Esophagus (tissue), 2 donors: ENCODE measurements at regions not wholly inside any gene's neighbourhood (a gene's known extent, or its start where the extent isn't known, plus 50 kb on each side); places are given as distances from the start of the nearest gene placed in this dataset.

Experiments
- H3K27ac ChIP-seq, 2 donors: one replicate each; pipeline ENCODE4 v1.5.1; 2013; ENCODE audit warnings: low read depth in 2 of 2, mild to moderate bottlenecking in 2 of 2, inconsistent platforms in 1 of 2, low read length in 1 of 2, moderate library complexity in 1 of 2
- H3K27me3 ChIP-seq, 2 donors: one replicate each; pipeline ENCODE4 v1.6.1; 2013; ENCODE audit warnings: low read length in 2 of 2, control low read depth in 1 of 2, mild to moderate bottlenecking in 1 of 2; ENCODE audit not compliant: insufficient read depth in 2 of 2, control insufficient read depth in 1 of 2
- H3K36me3 ChIP-seq, 2 donors: one replicate each; pipeline ENCODE4 v1.6.1; 2013; ENCODE audit warnings: low read length in 1 of 2; ENCODE audit not compliant: control insufficient read depth in 2 of 2, insufficient read depth in 2 of 2
- H3K4me1 ChIP-seq, 2 donors: one replicate each; pipeline ENCODE4 v1.6.1; 2013; ENCODE audit warnings: low read length in 1 of 2; ENCODE audit not compliant: control insufficient read depth in 2 of 2, insufficient read depth in 2 of 2
- H3K4me3 ChIP-seq, 2 donors: one replicate each; pipeline ENCODE4 v1.5.1; 2013; ENCODE audit warnings: low read length in 2 of 2, mild to moderate bottlenecking in 2 of 2, low read depth in 1 of 2, moderate library complexity in 1 of 2
- H3K9me3 ChIP-seq, 2 donors: one replicate each; pipeline ENCODE4 v1.6.1; 2013; ENCODE audit warnings: mild to moderate bottlenecking in 2 of 2, low read depth in 1 of 2, low read length in 1 of 2, moderate library complexity in 1 of 2; ENCODE audit not compliant: control insufficient read depth in 2 of 2, insufficient read depth in 1 of 2
- WGBS, 2 donors: extraction: QIAGEN DNeasy Blood & Tissue Kit; methylation state at CpG; one replicate each; pipeline ENCODE4 v1.1.7; 2013; 5-methylcytosine and 5-hydroxymethylcytosine counted together
- donor health status: healthy with polysubstance abuse.
- donor health status: Bipolar disorder and iron deficiency.

DNA sequence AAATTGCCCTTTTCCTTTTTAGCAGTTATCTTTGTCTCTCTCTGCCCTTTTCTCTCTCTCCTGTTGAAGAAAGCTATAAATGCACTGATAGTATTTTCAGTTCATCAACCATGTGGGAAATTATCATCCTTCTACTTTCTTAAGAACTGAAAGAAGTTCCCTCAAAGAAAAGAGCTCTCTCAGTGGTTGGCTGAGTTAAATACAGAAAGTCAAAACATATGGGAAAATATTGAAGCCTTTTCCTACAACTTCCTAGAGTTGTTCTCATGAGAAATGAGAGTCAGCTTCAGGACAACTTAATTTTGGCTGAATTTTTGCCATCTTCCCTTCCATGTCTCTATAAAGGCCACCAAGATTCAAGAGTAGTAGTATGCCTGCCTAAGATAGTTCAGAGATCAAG is 96.7 kb downstream of the NFKBIZ start:
- H3K9me3 ChIP-seq, result no peaks in the 10 kb centered on the region
- H3K4me3 ChIP-seq, result no peak overlapping the region
- no peak overlapping the region for H3K27ac ChIP-seq
- H3K27me3 ChIP-seq, result no peaks in the 10 kb centered on the region
- H3K4me1 ChIP-seq, result no peaks in the 10 kb centered on the region
- no peaks in the 10 kb centered on the region for H3K36me3 ChIP-seq

DNA sequence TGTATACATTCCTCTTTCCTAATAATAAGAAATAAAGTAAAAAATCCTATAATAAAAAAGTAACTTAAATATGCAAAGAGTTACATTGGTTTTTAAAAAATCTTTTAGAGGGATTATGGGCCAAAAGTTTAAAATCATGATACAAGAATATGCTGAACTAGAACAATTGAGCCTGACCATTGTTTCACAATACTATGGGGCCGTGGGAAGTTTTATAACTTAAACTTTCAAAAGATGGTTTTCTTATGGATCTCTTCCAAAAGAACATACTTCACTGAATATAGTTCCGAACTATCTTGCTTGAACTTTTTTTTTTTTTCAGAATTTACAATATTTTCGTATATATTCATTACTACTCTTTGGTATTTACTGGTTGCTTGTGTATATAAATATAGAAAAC is 97.6 kb downstream of the NFKBIZ start:
- Histone ChIP-seq H3K4me3 (no peak overlapping the region), H3K36me3 (no peaks in the 10 kb centered on the region), H3K4me1 (no peaks in the 10 kb centered on the region), H3K9me3 (no peaks in the 10 kb centered on the region), H3K27ac (no peak overlapping the region), H3K27me3 (no peaks in the 10 kb centered on the region)
- WGBS, 2 donors, result 55 to 82% methylated on average over 3 of the region's 3 CpGs

DNA sequence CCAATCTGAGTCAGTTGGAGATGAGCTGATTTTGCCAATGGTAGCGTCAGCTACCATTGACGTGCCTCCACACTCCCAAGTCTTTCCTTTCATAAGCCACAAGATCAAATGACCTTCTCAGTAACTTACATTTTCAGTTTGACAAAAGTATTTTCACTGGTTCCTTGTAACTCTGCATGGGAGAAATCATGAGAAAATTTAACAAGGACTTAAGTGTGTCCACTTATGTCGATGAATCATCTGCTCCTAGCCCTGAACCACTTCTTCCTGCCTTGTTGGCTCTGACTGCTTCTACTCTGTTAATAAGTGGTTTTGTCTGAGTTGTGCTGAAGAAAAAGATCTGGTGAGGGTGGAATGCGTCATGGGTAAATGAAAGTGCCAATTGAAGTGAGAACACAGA is 101.2 kb downstream of the NFKBIZ start:
- 78 to 83% methylated on average over 4 of the region's 4 CpGs for WGBS, 2 donors
- no peaks in the 10 kb centered on the region for H3K4me1 ChIP-seq
- H3K36me3 ChIP-seq, result no peaks in the 10 kb centered on the region
- no peak overlapping the region for H3K4me3 ChIP-seq
- no peaks in the 10 kb centered on the region for H3K9me3 ChIP-seq
- H3K27ac ChIP-seq, result peak overlapping the region; percentile 59 to 60
- H3K27me3 ChIP-seq, result no peaks in the 10 kb centered on the region

DNA sequence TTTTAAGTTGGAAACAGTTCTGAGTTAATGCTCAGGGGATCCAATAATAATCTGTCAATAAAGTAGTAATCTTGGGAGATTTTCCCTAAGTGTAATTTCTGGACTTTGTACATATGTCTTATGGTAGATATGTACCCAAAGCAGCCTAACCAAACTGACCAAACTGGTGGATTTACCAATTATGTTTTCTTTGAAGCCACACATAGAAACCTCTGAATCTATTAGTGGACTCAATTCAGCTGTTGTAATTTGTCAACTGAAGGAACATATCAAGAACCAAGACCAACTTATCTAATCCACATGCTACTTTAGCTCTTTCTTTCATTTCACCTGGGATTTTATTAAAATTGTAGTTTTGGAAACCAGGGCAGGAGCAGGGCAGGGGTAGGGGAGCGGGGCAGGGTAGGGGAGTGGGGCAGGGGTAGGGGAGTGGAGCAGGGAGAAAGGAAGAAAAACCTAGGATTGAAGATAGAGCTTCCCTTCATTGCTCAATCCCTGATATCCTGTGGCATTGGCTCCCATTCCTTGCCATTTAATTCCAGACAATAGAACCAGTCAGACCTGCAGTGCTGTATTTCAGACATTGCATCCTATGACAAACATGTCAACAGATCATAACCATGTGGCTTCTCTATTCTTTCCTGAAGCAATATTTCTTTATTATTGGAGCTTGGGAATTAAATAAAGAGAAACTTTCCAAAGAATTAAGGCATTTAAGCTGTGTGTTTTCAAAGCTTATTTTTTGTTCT is 101.8 kb downstream of the NFKBIZ start:
- Histone ChIP-seq H3K4me1 (no peaks in the 10 kb centered on the region), H3K27me3 (no peaks in the 10 kb centered on the region), H3K4me3 (no peak overlapping the region), H3K36me3 (no peaks in the 10 kb centered on the region), H3K9me3 (no peaks in the 10 kb centered on the region), H3K27ac (no peak overlapping the region)
- WGBS, 2 donors, result 82 to 93% methylated on average over 1 of the region's 1 CpG

DNA sequence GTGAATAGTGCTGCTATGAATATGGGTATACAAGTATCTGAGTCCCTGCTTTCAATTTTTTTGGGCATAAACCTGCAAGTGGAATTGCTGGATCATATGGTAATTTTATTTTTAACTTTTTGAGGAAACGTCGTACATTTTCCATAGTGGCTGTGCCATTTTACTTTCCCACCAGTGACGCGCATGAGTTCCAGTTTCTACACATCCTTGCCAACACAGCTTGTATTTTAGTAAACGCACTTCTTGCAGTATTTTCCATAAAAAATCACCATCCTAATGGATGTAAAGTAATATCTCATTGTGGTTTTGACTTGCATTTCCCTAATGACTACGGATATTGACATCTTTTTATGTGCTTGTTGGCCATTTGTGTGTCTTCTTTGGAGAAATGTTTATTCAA is 105.0 kb downstream of the NFKBIZ start:
- Histone ChIP-seq H3K4me1 (no peaks in the 10 kb centered on the region), H3K27ac (no peak overlapping the region), H3K9me3 (no peaks in the 10 kb centered on the region), H3K4me3 (no peak overlapping the region), H3K36me3 (no peaks in the 10 kb centered on the region), H3K27me3 (no peaks in the 10 kb centered on the region)
- 80 to 84% methylated on average over 6 of the region's 6 CpGs for WGBS, 2 donors

DNA sequence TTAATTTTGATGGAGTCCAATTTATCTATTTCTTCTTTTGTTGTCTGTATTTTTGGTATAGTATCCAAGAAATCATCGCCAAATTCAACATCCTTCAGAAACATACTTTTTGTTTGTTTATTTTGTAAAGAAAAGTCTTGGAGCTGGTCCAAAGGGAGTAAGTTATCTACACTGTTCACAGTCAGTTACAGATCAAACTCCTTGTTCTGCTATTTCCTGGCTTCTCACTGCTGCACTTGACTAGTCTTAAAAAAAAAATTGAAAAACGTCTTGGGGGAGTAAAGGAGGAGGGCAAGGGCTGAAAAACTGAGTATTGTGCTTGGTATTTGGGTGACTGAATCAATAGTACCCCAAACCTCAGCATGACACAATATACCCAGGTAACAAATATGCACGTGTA is 105.6 kb downstream of the NFKBIZ start:
- Histone ChIP-seq H3K9me3 (no peaks in the 10 kb centered on the region), H3K27me3 (no peaks in the 10 kb centered on the region), H3K4me3 (no peak overlapping the region), H3K36me3 (no peaks in the 10 kb centered on the region), H3K4me1 (no peaks in the 10 kb centered on the region), H3K27ac (no peak overlapping the region)
- 39 to 43% methylated on average over 3 of the region's 3 CpGs for WGBS, 2 donors

DNA sequence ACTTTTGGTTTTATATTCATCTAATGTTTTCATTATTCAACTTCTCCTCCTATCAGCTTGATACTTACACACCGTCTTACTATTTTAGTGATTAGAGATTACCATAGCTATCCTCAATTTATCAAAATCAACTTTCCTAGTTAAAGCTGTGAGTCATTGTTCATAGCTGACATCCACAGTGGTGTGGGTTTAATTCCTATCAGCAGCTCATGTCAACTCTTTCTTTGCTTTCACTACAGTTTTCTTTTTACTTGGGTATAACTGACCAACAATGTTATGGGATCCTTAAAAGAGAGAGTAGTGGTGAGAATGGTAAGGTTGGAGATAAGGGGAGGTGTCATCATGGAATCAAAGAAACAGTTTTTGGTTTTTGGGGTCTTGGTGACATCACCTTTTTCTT is 112.7 kb downstream of the NFKBIZ start:
- Histone ChIP-seq H3K4me1 (peaks cover 0 to 3% of the 10 kb centered on the region in 2 donors), H3K27me3 (no peaks in the 10 kb centered on the region), H3K4me3 (no peak overlapping the region), H3K9me3 (no peaks in the 10 kb centered on the region), H3K36me3 (no peaks in the 10 kb centered on the region), H3K27ac (no peak overlapping the region)
- 42 to 43% methylated on average over 1 of the region's 1 CpG for WGBS, 2 donors

DNA sequence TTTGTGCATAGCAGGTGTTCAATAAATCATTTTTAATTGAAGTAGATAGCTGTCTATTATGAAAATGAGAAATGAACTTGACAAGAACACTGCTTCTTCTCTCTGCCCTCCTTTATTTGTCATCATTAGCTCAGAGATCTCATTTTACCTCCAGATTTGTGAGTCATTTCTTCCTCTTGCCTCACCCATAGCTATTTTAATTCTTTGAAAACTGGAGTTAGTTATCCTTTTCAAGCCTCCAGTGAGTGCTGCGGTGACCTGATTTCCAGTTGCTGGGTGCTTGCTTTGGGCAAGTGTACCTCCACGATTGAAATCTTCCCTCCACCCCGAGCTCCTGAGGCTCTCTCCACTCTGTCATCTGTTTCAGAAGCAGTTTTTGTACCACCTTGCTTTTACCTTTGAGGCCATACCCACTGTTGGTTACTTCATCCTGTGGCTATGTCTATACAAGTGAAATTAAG is 114.6 kb downstream of the NFKBIZ start:
- peak overlapping the region; percentile 79 to 85 for H3K27ac ChIP-seq
- no peaks in the 10 kb centered on the region for H3K9me3 ChIP-seq
- H3K4me1 ChIP-seq, result peaks cover 0 to 3% of the 10 kb centered on the region in 2 donors
- no peaks in the 10 kb centered on the region for H3K36me3 ChIP-seq
- 56 to 58% methylated on average over 3 of the region's 3 CpGs for WGBS, 2 donors
- no peaks in the 10 kb centered on the region for H3K27me3 ChIP-seq
- H3K4me3 ChIP-seq, result no peak overlapping the region

DNA sequence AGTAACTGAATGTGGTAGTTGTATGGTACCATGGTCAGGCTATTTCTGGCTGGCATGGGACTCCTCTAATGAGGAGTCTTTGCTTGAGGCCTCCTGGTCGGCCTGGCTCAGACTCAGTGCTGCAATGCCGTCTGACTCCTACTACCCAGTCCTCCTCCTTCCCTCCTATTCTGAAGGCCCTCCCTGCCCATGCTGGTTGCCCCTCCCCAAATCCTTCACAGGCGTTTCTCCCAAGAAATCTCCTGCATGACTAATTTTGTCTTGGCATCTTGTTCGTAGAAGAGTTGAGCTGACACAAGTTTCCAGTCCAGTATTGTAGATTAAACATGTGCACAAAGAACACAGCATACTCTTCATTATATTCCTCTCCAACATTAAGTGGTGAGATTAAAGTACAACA is 115.5 kb downstream of the NFKBIZ start:
- Histone ChIP-seq H3K4me3 (no peak overlapping the region), H3K27ac (peak overlapping the region; percentile 74 to 95), H3K36me3 (no peaks in the 10 kb centered on the region), H3K27me3 (no peaks in the 10 kb centered on the region), H3K4me1 (peaks cover 0 to 3% of the 10 kb centered on the region in 2 donors), H3K9me3 (no peaks in the 10 kb centered on the region)
- 48 to 56% methylated on average over 4 of the region's 4 CpGs for WGBS, 2 donors

DNA sequence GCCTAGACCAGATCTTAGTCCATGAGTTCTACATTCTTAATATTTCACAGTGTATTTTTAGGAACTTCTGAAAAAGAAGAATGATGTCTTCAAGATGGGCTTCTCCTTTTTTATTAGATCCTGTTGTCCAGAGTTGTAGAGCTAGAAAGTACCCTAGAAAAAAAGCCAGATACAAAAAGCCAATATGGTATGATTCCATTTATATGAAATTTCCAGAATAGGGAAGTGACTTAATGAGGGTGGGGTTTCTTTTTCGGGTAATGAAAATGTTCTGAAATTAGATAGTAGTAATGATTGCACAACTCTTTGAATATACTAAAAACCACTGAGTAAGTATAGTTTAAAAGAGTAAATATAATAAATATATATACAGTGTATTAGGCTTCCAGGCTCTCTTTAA is 116.9 kb downstream of the NFKBIZ start:
- no peak overlapping the region for H3K27ac ChIP-seq
- H3K36me3 ChIP-seq, result no peaks in the 10 kb centered on the region
- H3K4me1 ChIP-seq, result peaks cover 0 to 3% of the 10 kb centered on the region in 2 donors
- no peak overlapping the region for H3K4me3 ChIP-seq
- 62 to 65% methylated on average over 1 of the region's 1 CpG for WGBS, 2 donors
- no peaks in the 10 kb centered on the region for H3K27me3 ChIP-seq
- H3K9me3 ChIP-seq, result peaks cover 2 to 3% of the 10 kb centered on the region in 2 donors
